Activated T-cell treated with anti-CD3 and anti-CD28 coated beads for 24 hours (primary cell): ENCODE measurements at regions not wholly inside any gene's neighbourhood (a gene's known extent, or its start where the extent isn't known, plus 50 kb on each side); places are given as distances from the start of the nearest gene placed in this dataset.
"Not testable (repeated sequence)": the region's sequence is repeated elsewhere in the genome, so short reads cannot be mapped to it uniquely, and the experiment has no call there.

Source experiments
- DNase-seq: peaks from one replicate; pipeline ENCODE4 v3.0.0-alpha.2; 2020; ENCODE audit warnings: low read depth

GRCh38 chr12:67842124-67842523 lies 147.1 kb upstream of the IFNG-AS1 start:
- DNase-seq = no peak

GRCh38 chr12:67843257-67843656 lies 146.0 kb upstream of the IFNG-AS1 start:
- no peak for DNase-seq

GRCh38 chr12:67852701-67853100 lies 136.5 kb upstream of the IFNG-AS1 start:
- no peak for DNase-seq

- DNase-seq = no peak
Observed at GRCh38 chr12:67853204-67853603, 136.0 kb upstream of the IFNG-AS1 start.

- DNase-seq = no peak
Observed at GRCh38 chr12:67854351-67854750, 134.9 kb upstream of the IFNG-AS1 start.

GRCh38 chr12:67855103-67855502 lies 134.1 kb upstream of the IFNG-AS1 start:
- no peak for DNase-seq

- no peak for DNase-seq
Observed at GRCh38 chr12:67871231-67871630, 118.0 kb upstream of the IFNG-AS1 start.

GRCh38 chr12:67873355-67873754 lies 115.9 kb upstream of the IFNG-AS1 start:
- no peak for DNase-seq

- DNase-seq = no peak
Observed at GRCh38 chr12:67876305-67876915, 112.8 kb upstream of the IFNG-AS1 start.

- no peak for DNase-seq
Observed at GRCh38 chr12:67877727-67878126, 111.5 kb upstream of the IFNG-AS1 start.

GRCh38 chr12:67879937-67880336 lies 109.3 kb upstream of the IFNG-AS1 start:
- no peak for DNase-seq

- no peak for DNase-seq
Observed at GRCh38 chr12:67881565-67881964, 107.7 kb upstream of the IFNG-AS1 start.

- DNase-seq = no peak
Observed at GRCh38 chr12:67884596-67884995, 104.7 kb upstream of the IFNG-AS1 start.

GRCh38 chr12:67885375-67886169 lies 103.7 kb upstream of the IFNG-AS1 start:
- DNase-seq = no peak

- no peak for DNase-seq
Observed at GRCh38 chr12:67887065-67887464, 102.2 kb upstream of the IFNG-AS1 start.

- no peak for DNase-seq
Observed at GRCh38 chr12:67889931-67890330, 99.3 kb upstream of the IFNG-AS1 start.

GRCh38 chr12:67890726-67891258 lies 98.5 kb upstream of the IFNG-AS1 start:
- no peak for DNase-seq

- DNase-seq = no peak
Observed at GRCh38 chr12:67891596-67891995, 97.7 kb upstream of the IFNG-AS1 start.

GRCh38 chr12:67892259-67893021 lies 96.8 kb upstream of the IFNG-AS1 start:
- no peak for DNase-seq

GRCh38 chr12:67893022-67893580 lies 96.1 kb upstream of the IFNG-AS1 start:
- DNase-seq = no peak

- DNase-seq = not testable (repeated sequence)
Observed at GRCh38 chr12:67900418-67900817, 88.8 kb upstream of the IFNG-AS1 start.

- DNase-seq = no peak
Observed at GRCh38 chr12:67909091-67909531, 80.1 kb upstream of the IFNG-AS1 start.
